Activated CD8-positive, alpha-beta memory T cell treated with anti-CD3 and anti-CD28 coated beads for 36 hours (primary cell): ENCODE measurements at regions not wholly inside any gene's neighbourhood (a gene's known extent, or its start where the extent isn't known, plus 50 kb on each side); places are given as distances from the start of the nearest gene placed in this dataset.

ENCODE experiments used
- CTCF ChIA-PET: fragments of 350-600 bp; sonication (Branson Sonifier 250); formaldehyde crosslinking; loops from one replicate; lab custom pipeline; 2021; ENCODE audit warnings: antibody characterized with exemption; lab: Charles Lee
- POLR2A ChIA-PET: fragments of 350-600 bp; sonication (Branson Sonifier 250); formaldehyde crosslinking; loops from one replicate; lab custom pipeline; 2021; ENCODE audit warnings: antibody characterized with exemption; lab: Charles Lee

- CTCF ChIA-PET, result no interaction called here
- POLR2A ChIA-PET, result no interaction called here
Observed at GRCh38 chr7:36802459-36803135, 78.3 kb upstream of the AOAH start.

GRCh38 chr7:36796850-36797536, 72.7 kb upstream of the AOAH start:
- ChIA-PET CTCF (no interaction called here), POLR2A (no interaction called here)

- CTCF ChIA-PET, result no interaction called here
- POLR2A ChIA-PET, result no interaction called here
Observed at GRCh38 chr7:36795451-36796021, 71.2 kb upstream of the AOAH start.

GRCh38 chr7:36794689-36795088, 70.4 kb upstream of the AOAH start:
- POLR2A ChIA-PET, result no interaction called here
- CTCF ChIA-PET, result no interaction called here

- ChIA-PET CTCF (no interaction called here), POLR2A (no interaction called here)
Observed at GRCh38 chr7:36792421-36792820, 68.1 kb upstream of the AOAH start.

- POLR2A ChIA-PET, result no interaction called here
- CTCF ChIA-PET, result no interaction called here
Observed at GRCh38 chr7:36790311-36790787, 66.1 kb upstream of the AOAH start.

GRCh38 chr7:36788825-36789470, 64.7 kb upstream of the AOAH start:
- POLR2A ChIA-PET, result no interaction called here
- CTCF ChIA-PET, result no interaction called here

GRCh38 chr7:36787933-36788378, 63.7 kb upstream of the AOAH start:
- CTCF ChIA-PET, result interaction anchor here (1.0 kb wide), 1 partner anchor 9 kb away, joined by 4 read pairs; no protein-coding TSS in a partner anchor
- POLR2A ChIA-PET, result no interaction called here

- POLR2A ChIA-PET, result no interaction called here
- CTCF ChIA-PET, result interaction anchor here (0.7 kb wide), 1 partner anchor 37 kb away, joined by 3 read pairs; no protein-coding TSS in a partner anchor
Observed at GRCh38 chr7:36784991-36785940, 61.0 kb upstream of the AOAH start.

- CTCF ChIA-PET, result no interaction called here
- POLR2A ChIA-PET, result no interaction called here
Observed at GRCh38 chr7:36781011-36781738, 56.9 kb upstream of the AOAH start.

GRCh38 chr7:36777855-36778254, 53.6 kb upstream of the AOAH start:
- POLR2A ChIA-PET, result no interaction called here
- CTCF ChIA-PET, result no interaction called here

- ChIA-PET POLR2A (no interaction called here), CTCF (no interaction called here)
Observed at GRCh38 chr7:36777062-36777461, 52.8 kb upstream of the AOAH start.

- ChIA-PET POLR2A (no interaction called here), CTCF (no interaction called here)
Observed at GRCh38 chr7:36775676-36776075, 51.4 kb upstream of the AOAH start.

GRCh38 chr7:36775061-36775620, 50.8 kb upstream of the AOAH start:
- POLR2A ChIA-PET, result no interaction called here

More at GRCh38 chr7:36775061-36775620, 50.8 kb upstream of the AOAH start:
- CTCF ChIA-PET, result no interaction called here
